Suprapubic skin (tissue), 4 donors: ENCODE measurements at regions not wholly inside any gene's neighbourhood (a gene's known extent, or its start where the extent isn't known, plus 50 kb on each side); places are given as distances from the start of the nearest gene placed in this dataset.

Source experiments
- DNase-seq, 2 donors: peaks; one replicate each; pipeline ENCODE4 v3.0.0-alpha.2; 2019; ENCODE audit warnings: low spot score in 2 of 2
- H3K27ac ChIP-seq: fragments of 200-600 bp; sonication (generic); one replicate; pipeline ENCODE4 v1.5.1; 2019
- H3K27me3 ChIP-seq: fragments of 200-600 bp; sonication (generic); one replicate; pipeline ENCODE4 v1.5.1; 2019
- H3K36me3 ChIP-seq: fragments of 200-600 bp; sonication (generic); one replicate; pipeline ENCODE4 v1.5.1; 2019
- H3K4me1 ChIP-seq: fragments of 200-600 bp; sonication (generic); one replicate; pipeline ENCODE4 v1.5.1; 2019
- H3K4me3 ChIP-seq: fragments of 200-600 bp; sonication (generic); one replicate; pipeline ENCODE4 v1.5.1; 2019; ENCODE audit warnings: mild to moderate bottlenecking
- H3K9me3 ChIP-seq: fragments of 200-600 bp; sonication (generic); one replicate; pipeline ENCODE4 v1.5.1; 2019
- CTCF ChIP-seq, 2 donors: fragments of 200-600 bp in 1 of 2; fragments of 450-650 bp in 1 of 2; sonication (generic) in 1 of 2; IDR thresholded peaks; one replicate each; pipeline ENCODE4 v1.5.1; 2016 to 2019; ENCODE audit warnings: antibody characterized with exemption in 2 of 2, mild to moderate bottlenecking in 1 of 2, moderate library complexity in 1 of 2
- EP300 ChIP-seq: sonication (generic); formaldehyde crosslinking; IDR thresholded peaks from one replicate; pipeline ENCODE4 v1.6.1; 2017; ENCODE audit warnings: antibody characterized with exemption
- POLR2A ChIP-seq, 2 donors: fragments of 450-650 bp; IDR thresholded peaks; one replicate each; pipeline ENCODE4 v1.6.1; 2017; ENCODE audit warnings: antibody characterized with exemption in 2 of 2, mild to moderate bottlenecking in 2 of 2, moderate library complexity in 2 of 2
- POLR2AphosphoS5 ChIP-seq, 3 donors: sonication (generic); formaldehyde crosslinking; IDR thresholded peaks; one replicate each; pipeline ENCODE4 v1.6.1; 2017; ENCODE audit warnings: antibody characterized with exemption in 3 of 3
- WGBS: methylation state at CpG from one replicate; pipeline ENCODE4 v1.1.5; 2018; 5-methylcytosine and 5-hydroxymethylcytosine counted together

DNA sequence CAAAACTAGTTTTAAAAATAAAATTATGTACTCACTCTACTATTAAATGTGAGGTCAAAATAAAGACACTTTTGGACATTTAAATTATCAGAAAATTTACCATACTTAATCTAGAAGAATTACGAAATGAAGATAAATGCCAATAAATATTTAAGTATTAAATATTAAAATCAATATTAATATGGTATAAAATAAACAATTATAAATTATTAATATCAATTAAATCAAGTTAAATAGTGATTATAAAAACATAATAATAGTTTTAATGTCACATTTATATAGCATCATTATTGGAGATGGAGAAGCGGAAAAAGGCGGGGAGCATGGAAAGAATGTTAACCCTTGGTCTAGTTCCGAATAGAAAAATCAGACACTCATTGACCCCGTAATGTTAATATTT is 224.3 kb upstream of the MDGA2 start:
- WGBS, result 69% methylated on average over 5 of the region's 5 CpGs
- no peaks in the 10 kb centered on the region for H3K36me3 ChIP-seq
- no peaks in the 10 kb centered on the region for H3K4me1 ChIP-seq
- TF ChIP-seq EP300 (no peak), POLR2AphosphoS5 (IDR thresholded peaks at IDR 0.05) (no peak), POLR2A (IDR thresholded peaks at IDR 0.05) (no peak)
- no peaks in the 10 kb centered on the region for H3K27me3 ChIP-seq
- DNase-seq, result no peak
- no peak overlapping the region for H3K4me3 ChIP-seq
- no peak overlapping the region for H3K27ac ChIP-seq
- H3K9me3 ChIP-seq, result peaks cover 6% of the 10 kb centered on the region

GRCh38 chr14:47874350-47874749 is 198.9 kb upstream of the MDGA2 start:
- Histone ChIP-seq H3K27ac (no peak overlapping the region), H3K4me3 (no peak overlapping the region), H3K36me3 (no peaks in the 10 kb centered on the region), H3K9me3 (no peaks in the 10 kb centered on the region), H3K27me3 (no peaks in the 10 kb centered on the region), H3K4me1 (no peaks in the 10 kb centered on the region)
- 80% methylated on average over 7 of the region's 7 CpGs for WGBS
- DNase-seq, result no peak
- no peak for TF ChIP-seq POLR2A (IDR thresholded peaks at IDR 0.05)
- TF ChIP-seq POLR2AphosphoS5 (IDR thresholded peaks at IDR 0.05), result no peak
- no peak for TF ChIP-seq CTCF (IDR thresholded peaks at IDR 0.05)
- TF ChIP-seq EP300, result no peak

GRCh38 chr14:47872588-47872987 is 197.2 kb upstream of the MDGA2 start:
- Histone ChIP-seq H3K9me3 (no peaks in the 10 kb centered on the region), H3K27ac (no peak overlapping the region), H3K36me3 (no peaks in the 10 kb centered on the region), H3K27me3 (no peaks in the 10 kb centered on the region), H3K4me3 (no peak overlapping the region), H3K4me1 (no peaks in the 10 kb centered on the region)
- WGBS, result 77% methylated on average over 2 of the region's 2 CpGs
- no peak for DNase-seq
- TF ChIP-seq CTCF (IDR thresholded peaks at IDR 0.05), result no peak
- TF ChIP-seq POLR2AphosphoS5 (IDR thresholded peaks at IDR 0.05), result no peak
- TF ChIP-seq EP300, result no peak
- no peak for TF ChIP-seq POLR2A (IDR thresholded peaks at IDR 0.05)

DNA sequence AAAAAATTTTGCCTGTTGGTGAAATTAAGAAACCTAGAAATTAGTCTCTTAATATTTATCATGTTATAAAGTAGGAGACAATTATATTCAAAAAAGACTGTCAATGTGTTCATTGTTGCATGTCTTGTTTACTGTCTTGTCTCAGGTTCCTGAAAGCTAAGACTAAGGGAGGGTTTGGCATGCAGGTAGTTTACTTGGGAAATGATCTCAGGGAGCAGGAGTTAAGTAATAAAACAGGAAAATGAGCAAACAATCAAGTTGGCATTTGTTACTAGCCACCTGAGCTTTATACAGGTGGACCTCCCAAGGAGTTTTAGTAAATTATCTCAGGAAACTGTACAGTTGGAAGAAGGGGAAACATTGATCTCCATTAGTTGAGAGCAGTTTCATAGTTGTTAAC is 188.0 kb upstream of the MDGA2 start:
- no peaks in the 10 kb centered on the region for H3K4me1 ChIP-seq
- TF ChIP-seq POLR2A (IDR thresholded peaks at IDR 0.05) (no peak), CTCF (IDR thresholded peaks at IDR 0.05) (no peak), EP300 (no peak), POLR2AphosphoS5 (IDR thresholded peaks at IDR 0.05) (no peak)
- H3K9me3 ChIP-seq, result peaks cover 3% of the 10 kb centered on the region
- no peak overlapping the region for H3K27ac ChIP-seq
- no peak for DNase-seq
- H3K36me3 ChIP-seq, result no peaks in the 10 kb centered on the region
- H3K4me3 ChIP-seq, result no peak overlapping the region
- no peaks in the 10 kb centered on the region for H3K27me3 ChIP-seq

GRCh38 chr14:47857646-47858045 is 182.2 kb upstream of the MDGA2 start:
- no peaks in the 10 kb centered on the region for H3K4me1 ChIP-seq
- 65% methylated on average over 4 of the region's 4 CpGs for WGBS
- TF ChIP-seq POLR2A (IDR thresholded peaks at IDR 0.05) (no peak), CTCF (IDR thresholded peaks at IDR 0.05) (no peak), EP300 (no peak), POLR2AphosphoS5 (IDR thresholded peaks at IDR 0.05) (no peak)
- H3K27me3 ChIP-seq, result no peaks in the 10 kb centered on the region
- H3K9me3 ChIP-seq, result no peaks in the 10 kb centered on the region
- no peak for DNase-seq
- H3K36me3 ChIP-seq, result no peaks in the 10 kb centered on the region
- H3K4me3 ChIP-seq, result no peak overlapping the region
- H3K27ac ChIP-seq, result no peak overlapping the region

DNA sequence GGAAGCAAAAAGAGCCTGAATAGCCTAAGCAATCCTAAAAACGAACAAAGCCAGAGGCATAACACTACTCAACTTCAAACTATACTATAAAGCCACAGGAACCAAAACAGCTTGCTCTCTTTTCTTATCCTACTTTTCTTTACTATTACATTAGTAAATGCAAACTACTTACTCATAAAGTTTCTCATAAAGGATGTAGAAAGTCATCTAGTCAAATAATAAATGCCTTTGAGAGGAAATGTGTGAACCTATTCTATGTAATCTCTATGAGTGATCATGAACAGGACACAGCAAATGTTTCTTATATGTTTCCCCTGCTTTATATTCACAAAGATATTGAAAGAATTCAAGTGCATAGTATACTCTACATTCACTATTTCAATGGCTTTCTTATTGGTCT is 176.9 kb upstream of the MDGA2 start:
- no peak overlapping the region for H3K4me3 ChIP-seq
- no peak overlapping the region for H3K27ac ChIP-seq
- no peaks in the 10 kb centered on the region for H3K27me3 ChIP-seq
- no peaks in the 10 kb centered on the region for H3K4me1 ChIP-seq
- H3K36me3 ChIP-seq, result no peaks in the 10 kb centered on the region
- WGBS, result 48% methylated on average over 1 of the region's 1 CpG
- no peaks in the 10 kb centered on the region for H3K9me3 ChIP-seq
- TF ChIP-seq CTCF (IDR thresholded peaks at IDR 0.05), result no peak
- no peak for TF ChIP-seq POLR2AphosphoS5 (IDR thresholded peaks at IDR 0.05)
- TF ChIP-seq EP300, result no peak
- TF ChIP-seq POLR2A (IDR thresholded peaks at IDR 0.05), result no peak
- DNase-seq, result no peak
